HCT116 (cell line): ENCODE measurements at regions not wholly inside any gene's neighbourhood (a gene's known extent, or its start where the extent isn't known, plus 50 kb on each side); places are given as distances from the start of the nearest gene placed in this dataset.
"Not testable (repeated sequence)": the region's sequence is repeated elsewhere in the genome, so short reads cannot be mapped to it uniquely, and the experiment has no call there.

Source experiments
- ATAC-seq: fragments of 200-7000 bp; cut with Tn5 transposase; 2 replicates; pipeline ENCODE4 v1.9.1; 2020; ENCODE audit warnings: mild to moderate bottlenecking, moderate library complexity
- BruUV-seq: library from RNA; stranded (reverse); fragments of 400-500 nt; replicated peaks from 2 replicates; lab custom pipeline; 2021; lab: Mats Ljungman, UMichigan
- CTCF ChIA-PET: fragments of 300-600 bp; sonication (Branson Sonifier 250); formaldehyde crosslinking; loops from one replicate; lab custom pipeline; 2021; ENCODE audit warnings: antibody characterized with exemption; lab: Charles Lee
- POLR2A ChIA-PET: fragments of 300-600, 350-600 bp; sonication (Branson Sonifier 250); formaldehyde crosslinking; loops from one replicate; lab custom pipeline; 2021; ENCODE audit warnings: antibody characterized with exemption; lab: Charles Lee
- RAD21 ChIA-PET, 2 experiments: fragments of 300-600 bp; sonication (Branson Sonifier 250); formaldehyde crosslinking; loops; one replicate each; lab custom pipeline; 2023; ENCODE audit warnings: low total read pairs in 2 of 2; ENCODE audit not compliant: uncharacterized antibody in 2 of 2, unreplicated experiment in 2 of 2, low non-redundant PET in 1 of 2; lab: Charles Lee
- DNase-seq: peaks from one replicate; pipeline ENCODE4 v3.0.0-alpha.2; 2010; ENCODE audit warnings: low read depth, low spot score
- H2AFZ ChIP-seq: fragments of 200-600 bp; shearing (Covaris generic), sonication (generic); 2 replicates; pipeline ENCODE4 v1.6.1; 2017; ENCODE audit warnings: low read depth, mixed run types, mixed read lengths, antibody characterized with exemption, low read length; ENCODE audit not compliant: poor library complexity, severe bottlenecking
- H3K27ac ChIP-seq: 2 replicates; pipeline ENCODE4 v1.5.1; 2012; ENCODE audit warnings: low read depth, low read length
- H3K27me3 ChIP-seq: fragments of 200-600 bp; sonication (generic); 2 replicates; pipeline ENCODE4 v1.6.1; 2016; ENCODE audit warnings: mixed run types, low read length, mixed read lengths; ENCODE audit not compliant: insufficient read depth
- H3K36me3 ChIP-seq, 2 experiments: fragments of 200-500 bp in 1 of 2; fragments of 200-600 bp in 1 of 2; sonication (Bioruptor generic) in 1 of 2; sonication (generic) in 1 of 2; 2 replicates each; pipeline versions ENCODE4 v1.5.1 to v1.6.1; 2014 to 2016; ENCODE audit warnings: low read length in 2 of 2, inconsistent platforms in 1 of 2, mixed read lengths in 1 of 2, mixed run types in 1 of 2; ENCODE audit not compliant: insufficient read depth in 2 of 2, control insufficient read depth in 1 of 2
- H3K4me1 ChIP-seq, 2 experiments: fragments of 200-600 bp in 1 of 2; sonication (generic) in 1 of 2; 2 replicates each; pipeline versions ENCODE4 v1.5.1 to v1.6.1; 2012 to 2017; ENCODE audit warnings: low read length in 2 of 2, inconsistent platforms in 1 of 2, mild to moderate bottlenecking in 1 of 2, mixed read lengths in 1 of 2, mixed run types in 1 of 2, moderate library complexity in 1 of 2; ENCODE audit not compliant: insufficient read depth in 2 of 2, control insufficient read depth in 1 of 2
- H3K4me2 ChIP-seq: fragments of 200-600 bp; sonication (generic); 2 replicates; pipeline ENCODE4 v1.6.1; 2017; ENCODE audit warnings: mixed run types, low read length, mixed read lengths
- H3K4me3 ChIP-seq, 2 experiments: fragments of 200-600 bp in 1 of 2; sonication (generic) in 1 of 2; replicated peaks in 1 of 2; 2 replicates each; pipeline ENCODE4 v1.5.1; 2011 to 2016; ENCODE audit warnings: low read length in 2 of 2, control low read depth in 1 of 2, low read depth in 1 of 2, mild to moderate bottlenecking in 1 of 2, mixed read lengths in 1 of 2, mixed run types in 1 of 2
- H3K79me2 ChIP-seq: fragments of 200-600 bp; sonication (generic); 2 replicates; pipeline ENCODE4 v1.6.1; 2017; ENCODE audit warnings: mild to moderate bottlenecking, mixed run types, low read length, moderate library complexity, mixed read lengths; ENCODE audit not compliant: insufficient read depth
- H3K9ac ChIP-seq: fragments of 200-600 bp; sonication (generic); 2 replicates; pipeline ENCODE4 v1.6.1; 2016; ENCODE audit warnings: low read length, mixed read lengths
- H3K9me2 ChIP-seq: fragments of 200-600 bp; sonication (generic), shearing (Covaris generic); 2 replicates; pipeline ENCODE4 v1.6.1; 2017; ENCODE audit warnings: mixed run types, mild to moderate bottlenecking, moderate library complexity; ENCODE audit not compliant: insufficient read depth
- H3K9me3 ChIP-seq, 2 experiments: fragments of 200-500 bp in 1 of 2; fragments of 200-600 bp in 1 of 2; sonication (Bioruptor generic) in 1 of 2; sonication (generic) in 1 of 2; 2 replicates each; pipeline ENCODE4 v1.6.1; 2014 to 2017; ENCODE audit warnings: low read length in 2 of 2, mixed read lengths in 2 of 2, inconsistent platforms in 1 of 2, low read depth in 1 of 2, mild to moderate bottlenecking in 1 of 2, mixed run types in 1 of 2, moderate library complexity in 1 of 2; ENCODE audit not compliant: control insufficient read depth in 1 of 2, insufficient read depth in 1 of 2
- H4K20me1 ChIP-seq: fragments of 200-600 bp; sonication (generic), shearing (Covaris generic); 2 replicates; pipeline ENCODE4 v1.6.1; 2017; ENCODE audit warnings: mixed run types, mild to moderate bottlenecking, moderate library complexity; ENCODE audit not compliant: insufficient read depth
- CBX3 ChIP-seq: IDR thresholded peaks from 2 replicates; pipeline ENCODE4 v1.6.1; 2012; ENCODE audit warnings: low read depth
- EGR1 ChIP-seq: IDR thresholded peaks from 2 replicates; pipeline ENCODE4 v1.6.1; 2012; ENCODE audit warnings: low read depth
- ELF1 ChIP-seq: IDR thresholded peaks from 2 replicates; pipeline ENCODE4 v1.6.1; 2012; ENCODE audit warnings: low read depth, borderline replicate concordance
- POLR2A ChIP-seq: IDR thresholded peaks from 2 replicates; pipeline ENCODE4 v1.7.0; 2011; ENCODE audit warnings: borderline replicate concordance; ENCODE audit not compliant: insufficient read depth, insufficient read length; ENCODE audit errors: extremely low read depth
- REST ChIP-seq: IDR thresholded peaks from 2 replicates; pipeline ENCODE4 v1.6.1; 2012; ENCODE audit warnings: low read depth
- SP1 ChIP-seq: IDR thresholded peaks from 2 replicates; pipeline ENCODE4 v1.6.1; 2012; ENCODE audit warnings: low read depth
- TCF7L2 ChIP-seq: IDR thresholded peaks from 2 replicates; pipeline ENCODE4 v1.7.0; 2011; ENCODE audit warnings: borderline replicate concordance, inconsistent platforms; ENCODE audit not compliant: insufficient read depth, insufficient read length; ENCODE audit errors: extremely low read depth
- ZNF274 ChIP-seq: fragments of 200-500 bp; sonication (Bioruptor generic); IDR thresholded peaks from 2 replicates; pipeline ENCODE4 v1.6.1; 2014; ENCODE audit warnings: mild to moderate bottlenecking, low read depth, low read length, inconsistent platforms
- intact Hi-C: fragments of 100-400 bp; cut with micrococcal nuclease; formaldehyde crosslinking; loops from 2 replicates; pipeline ENCODE4 v1.10.0; 2022

- no peaks in the 10 kb centered on the region for H4K20me1 ChIP-seq
- no peak overlapping the region for H3K9ac ChIP-seq
- H3K9me3 ChIP-seq = peaks cover 0 to 18% of the 10 kb centered on the region in 2 experiments; a peak in 3 of 4 replicates
- H3K27ac ChIP-seq = no peak overlapping the region
- ChIA-PET RAD21 (no interaction called here), CTCF (no interaction called here), POLR2A (no interaction called here)
- H3K27me3 ChIP-seq = no peaks in the 10 kb centered on the region
- no peak overlapping the region for H3K4me3 ChIP-seq
- H3K36me3 ChIP-seq = no peaks in the 10 kb centered on the region
- intact Hi-C loops = no loop called here
- no peak overlapping the region for H3K4me2 ChIP-seq
- no peak for TF ChIP-seq SP1
- TF ChIP-seq CBX3 = no peak
- no TSS peak for BruUV-seq
- DNase-seq = no peak
- H3K79me2 ChIP-seq = no peaks in the 10 kb centered on the region
- H3K4me1 ChIP-seq = no peaks in the 10 kb centered on the region
- ATAC-seq = no peak
- no peaks in the 10 kb centered on the region for H3K9me2 ChIP-seq
- no peak overlapping the region for H2AFZ ChIP-seq
These were observed 104.9 kb upstream of the ZWINT start for GRCh38 chr10:56466005-56466404.

GRCh38 chr10:56449770-56450169, 88.7 kb upstream of the ZWINT start:
- ChIA-PET POLR2A (no interaction called here), RAD21 (no interaction called here), CTCF (no interaction called here)
- H3K9ac ChIP-seq = no peak overlapping the region
- ATAC-seq (no peak), DNase-seq (no peak)
- H3K27me3 ChIP-seq = no peaks in the 10 kb centered on the region
- no peaks in the 10 kb centered on the region for H3K36me3 ChIP-seq
- H3K9me3 ChIP-seq = no peaks in the 10 kb centered on the region; a peak in 1 of 4 replicates
- no peaks in the 10 kb centered on the region for H3K4me1 ChIP-seq
- no peak overlapping the region for H2AFZ ChIP-seq
- no peak overlapping the region for H3K27ac ChIP-seq
- intact Hi-C loops = no loop called here
- H3K9me2 ChIP-seq = no peaks in the 10 kb centered on the region
- no peaks in the 10 kb centered on the region for H4K20me1 ChIP-seq
- TF ChIP-seq REST = no peak
- TF ChIP-seq ZNF274 = no peak
- no peak for TF ChIP-seq POLR2A
- no peak for TF ChIP-seq EGR1
- no peak for TF ChIP-seq SP1
- TF ChIP-seq ELF1 = no peak
- no peak for TF ChIP-seq TCF7L2
- BruUV-seq = no TSS peak
- H3K79me2 ChIP-seq = no peaks in the 10 kb centered on the region
- H3K4me3 ChIP-seq = no peak overlapping the region
- no peak overlapping the region for H3K4me2 ChIP-seq

GRCh38 chr10:56447613-56448012, 86.6 kb upstream of the ZWINT start:
- ATAC-seq, DNase-seq, CTCF ChIA-PET, POLR2A ChIA-PET, H3K9ac ChIP-seq, H3K9me3 ChIP-seq, H3K79me2 ChIP-seq, H4K20me1 ChIP-seq, H3K4me2 ChIP-seq, H3K27me3 ChIP-seq, RAD21 ChIA-PET, H3K36me3 ChIP-seq, H3K4me3 ChIP-seq, H2AFZ ChIP-seq, intact Hi-C loops, H3K9me2 ChIP-seq, H3K27ac ChIP-seq, H3K4me1 ChIP-seq, BruUV-seq: not testable (repeated sequence)
